SK-N-SH (cell line): ENCODE measurements at regions not wholly inside any gene's neighbourhood (a gene's known extent, or its start where the extent isn't known, plus 50 kb on each side); places are given as distances from the start of the nearest gene placed in this dataset.
"Not testable (repeated sequence)": the region's sequence is repeated elsewhere in the genome, so short reads cannot be mapped to it uniquely, and the experiment has no call there.

ENCODE experiments used
- CTCF ChIA-PET: fragments of 300-600, 350-600 bp; formaldehyde crosslinking; extraction: SDS; loops from one replicate; lab custom pipeline; 2021; lab: Yijun Ruan, JAX
- POLR2A ChIA-PET: fragments of 350-600 bp; sonication (Branson Sonifier 250); formaldehyde crosslinking; extraction: SDS; loops from one replicate; lab custom pipeline; 2020; ENCODE audit warnings: antibody characterized with exemption, inconsistent platforms; lab: Yijun Ruan, JAX
- DNase-seq: peaks from one replicate; pipeline ENCODE4 v3.0.0; 2012
- H2AFZ ChIP-seq: fragments of 200-600 bp; sonication (generic); 2 replicates; pipeline ENCODE4 v1.8.1; 2016; ENCODE audit warnings: antibody characterized with exemption, mild to moderate bottlenecking, low read depth
- H3F3A ChIP-seq: fragments of 200-600 bp; sonication (generic); replicated peaks from 2 replicates; pipeline ENCODE3; 2016; ENCODE audit warnings: antibody characterized with exemption, mild to moderate bottlenecking; ENCODE audit not compliant: insufficient read depth
- H3K27ac ChIP-seq, 2 experiments: fragments of 200-500 bp in 1 of 2; fragments of 200-600 bp in 1 of 2; sonication (Bioruptor generic) in 1 of 2; sonication (generic), shearing (Covaris generic) in 1 of 2; 2 replicates each; pipeline versions ENCODE4 v1.5.1 to v1.6.1; 2014 to 2016; ENCODE audit warnings: low read depth in 2 of 2, inconsistent platforms in 1 of 2, low read length in 1 of 2, mild to moderate bottlenecking in 1 of 2, mixed read lengths in 1 of 2
- H3K27me3 ChIP-seq: fragments of 200-600 bp; sonication (generic), shearing (Covaris generic); 2 replicates; pipeline ENCODE4 v1.6.1; 2016; ENCODE audit warnings: mixed run types; ENCODE audit not compliant: insufficient read depth
- H3K36me3 ChIP-seq, 2 experiments: fragments of 200-500 bp in 1 of 2; fragments of 200-600 bp in 1 of 2; sonication (Bioruptor generic) in 1 of 2; sonication (generic) in 1 of 2; replicated peaks in 1 of 2; 2 replicates each; pipeline versions ENCODE3 to v1.5.1; 2014 to 2016; ENCODE audit warnings: low read length in 1 of 2, mild to moderate bottlenecking in 1 of 2; ENCODE audit not compliant: insufficient read depth in 2 of 2, control insufficient read depth in 1 of 2
- H3K4me1 ChIP-seq, 2 experiments: fragments of 200-500 bp in 1 of 2; fragments of 200-600 bp in 1 of 2; sonication (Bioruptor generic) in 1 of 2; sonication (generic), shearing (Covaris generic) in 1 of 2; 2 replicates each; pipeline versions ENCODE4 v1.5.1 to v1.6.1; 2014 to 2016; ENCODE audit warnings: low read depth in 1 of 2, low read length in 1 of 2, mixed run types in 1 of 2; ENCODE audit not compliant: insufficient read depth in 2 of 2, control insufficient read depth in 1 of 2
- H3K4me2 ChIP-seq: fragments of 200-600 bp; sonication (generic), shearing (Covaris generic); 2 replicates; pipeline ENCODE4 v1.6.1; 2017; ENCODE audit warnings: mixed run types
- H3K4me3 ChIP-seq, 2 experiments: fragments of 200-500 bp in 1 of 2; fragments of 200-600 bp in 1 of 2; sonication (Bioruptor generic) in 1 of 2; sonication (generic), shearing (Covaris generic) in 1 of 2; 2 replicates each; pipeline versions ENCODE4 v1.5.1 to v1.8.1; 2014 to 2016; ENCODE audit warnings: low read depth in 2 of 2, inconsistent platforms in 1 of 2, low read length in 1 of 2, mild to moderate bottlenecking in 1 of 2, mixed read lengths in 1 of 2, moderate library complexity in 1 of 2
- H3K79me2 ChIP-seq: fragments of 200-600 bp; sonication (generic); 2 replicates; pipeline ENCODE4 v1.8.1; 2017; ENCODE audit warnings: mild to moderate bottlenecking; ENCODE audit not compliant: insufficient read depth
- H3K9ac ChIP-seq: fragments of 200-600 bp; sonication (generic); 2 replicates; pipeline ENCODE4 v1.6.1; 2017; ENCODE audit warnings: mixed run types
- H3K9me2 ChIP-seq: fragments of 200-600 bp; sonication (generic); 2 replicates; pipeline ENCODE4 v1.6.1; 2017; ENCODE audit warnings: mixed run types
- H3K9me3 ChIP-seq: fragments of 200-600 bp; sonication (generic); 2 replicates; pipeline ENCODE4 v1.6.1; 2017; ENCODE audit warnings: mixed run types, mild to moderate bottlenecking, moderate library complexity
- H4K20me1 ChIP-seq: fragments of 200-600 bp; sonication (generic); 2 replicates; pipeline ENCODE4 v1.6.1; 2017; ENCODE audit warnings: mild to moderate bottlenecking, mixed run types; ENCODE audit not compliant: insufficient read depth
- ELF1 ChIP-seq: IDR thresholded peaks from 2 replicates; pipeline ENCODE4 v1.4.0; 2012
- EP300 ChIP-seq, 2 experiments: IDR thresholded peaks; 2 replicates each; pipeline versions ENCODE4 v1.4.0 to v1.6.1; 2012; ENCODE audit warnings: borderline replicate concordance in 1 of 2, low read depth in 1 of 2, low read length in 1 of 2
- FOSL2 ChIP-seq: IDR thresholded peaks from 2 replicates; pipeline ENCODE4 v1.4.0; 2012; ENCODE audit warnings: low read depth, mild to moderate bottlenecking, moderate library complexity, borderline replicate concordance
- FOXJ3 ChIP-seq: sonication (generic); formaldehyde crosslinking; IDR thresholded peaks from 2 replicates; pipeline ENCODE4 v1.5.1; 2020; ENCODE audit warnings: mild to moderate bottlenecking, missing genetic modification reagents
- GATA2 ChIP-seq: sonication (generic); formaldehyde crosslinking; IDR thresholded peaks from 2 replicates; pipeline ENCODE4 v1.5.0; 2020; ENCODE audit warnings: mild to moderate bottlenecking, missing genetic modification reagents
- MEF2A ChIP-seq: IDR thresholded peaks from 2 replicates; pipeline ENCODE4 v1.4.0; 2012; ENCODE audit warnings: low read depth, borderline replicate concordance
- MXI1 ChIP-seq: IDR thresholded peaks from 2 replicates; pipeline ENCODE4 v1.6.1; 2012; ENCODE audit warnings: mild to moderate bottlenecking, low read depth, low read length, improper control_type of control experiment
- NFIC ChIP-seq: IDR thresholded peaks from 2 replicates; pipeline ENCODE4 v1.4.0; 2012; ENCODE audit warnings: borderline replicate concordance
- NRF1 ChIP-seq: IDR thresholded peaks from 2 replicates; pipeline ENCODE4 v1.6.1; 2012; ENCODE audit warnings: low read depth, mild to moderate bottlenecking, low read length
- RCOR1 ChIP-seq: fragments of 150-350 bp; IDR thresholded peaks from 2 replicates; pipeline ENCODE4 v1.6.1; 2017; ENCODE audit warnings: antibody characterized with exemption, low read length
- SIN3A ChIP-seq: IDR thresholded peaks from 2 replicates; pipeline ENCODE4 v1.6.1; 2012; ENCODE audit warnings: low read depth, mild to moderate bottlenecking, low read length, moderate library complexity, borderline replicate concordance
- SMC3 ChIP-seq: IDR thresholded peaks from 2 replicates; pipeline ENCODE4 v1.6.1; 2012; ENCODE audit warnings: low read depth, low read length, improper control_type of control experiment
- TAF1 ChIP-seq: IDR thresholded peaks from 2 replicates; pipeline ENCODE4 v1.6.1; 2012; ENCODE audit warnings: low read depth, mild to moderate bottlenecking, low read length, moderate library complexity, borderline replicate concordance
- TCF12 ChIP-seq: IDR thresholded peaks from 2 replicates; pipeline ENCODE4 v1.4.0; 2012
- TEAD4 ChIP-seq: IDR thresholded peaks from 2 replicates; pipeline ENCODE4 v1.4.0; 2012; ENCODE audit warnings: mild to moderate bottlenecking, borderline replicate concordance; ENCODE audit not compliant: insufficient read depth
- WGBS: methylation state at CpG from one replicate; pipeline ENCODE4 v1.1.6; 2017; ENCODE audit warnings: low lambda C conversion rate; 5-methylcytosine and 5-hydroxymethylcytosine counted together
- TF ChIP-seq, protein P1 (sequence below): IDR thresholded peaks from 2 replicates; pipeline ENCODE4 v1.4.0; 2012; ENCODE audit warnings: low read depth, borderline replicate concordance
- TF ChIP-seq, protein P2 (sequence below): fragments of 150-350 bp; IDR thresholded peaks from 2 replicates; pipeline ENCODE4 v1.6.1; 2017; ENCODE audit warnings: antibody characterized with exemption, low read length, low read depth, borderline replicate concordance
- TF ChIP-seq, protein P3 (sequence below): fragments of 200-600 bp; sonication (generic); IDR thresholded peaks from 2 replicates; pipeline ENCODE4 v1.6.1; 2017; ENCODE audit warnings: antibody characterized with exemption, mild to moderate bottlenecking, moderate library complexity

DNA sequence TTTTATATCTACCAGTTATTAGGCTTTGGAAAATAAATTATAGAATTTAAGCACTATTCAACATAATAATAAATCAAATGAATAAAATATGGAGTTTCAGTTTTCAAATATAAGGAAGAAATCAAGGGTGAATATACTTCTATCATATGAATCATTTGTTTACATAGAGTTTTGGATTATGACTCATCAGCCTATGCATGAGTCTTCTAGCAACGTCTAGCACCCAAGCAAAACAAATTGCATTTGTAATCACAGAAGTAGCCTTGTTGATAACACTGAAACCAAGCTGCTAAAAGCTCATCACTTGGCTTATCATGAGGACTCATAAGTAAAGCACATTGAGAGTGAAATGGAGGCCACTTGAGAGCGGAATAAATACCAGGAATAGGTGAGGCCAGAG is 434.6 kb downstream of the PCDH11X start:
- Histone ChIP-seq H3K4me1 (no peaks in the 10 kb centered on the region), H3F3A (no peaks in the 10 kb centered on the region), H3K27ac (no peak overlapping the region), H3K9me2 (no peaks in the 10 kb centered on the region), H3K9ac (no peak overlapping the region), H3K9me3 (no peaks in the 10 kb centered on the region), H3K79me2 (no peaks in the 10 kb centered on the region), H3K4me2 (no peak overlapping the region), H3K4me3 (no peak overlapping the region), H4K20me1 (no peaks in the 10 kb centered on the region), H2AFZ (no peak overlapping the region), H3K27me3 (no peaks in the 10 kb centered on the region), H3K36me3 (no peaks in the 10 kb centered on the region)
- 6% methylated on average over 2 of the region's 2 CpGs for WGBS
- no peak for TF ChIP-seq MEF2A
- TF ChIP-seq FOSL2, result no peak
- TF ChIP-seq TEAD4, result no peak
- TF ChIP-seq GATA2 (CRISPR knock-in tag), result no peak
- no peak for TF ChIP-seq TAF1
- TF ChIP-seq SIN3A, result no peak
- TF ChIP-seq TCF12, result no peak
- no peak for TF ChIP-seq FOXJ3 (CRISPR knock-in tag)
- TF ChIP-seq ELF1, result no peak
- no peak for TF ChIP-seq SMC3
- no peak for TF ChIP-seq MXI1
- TF ChIP-seq, protein P1, sequence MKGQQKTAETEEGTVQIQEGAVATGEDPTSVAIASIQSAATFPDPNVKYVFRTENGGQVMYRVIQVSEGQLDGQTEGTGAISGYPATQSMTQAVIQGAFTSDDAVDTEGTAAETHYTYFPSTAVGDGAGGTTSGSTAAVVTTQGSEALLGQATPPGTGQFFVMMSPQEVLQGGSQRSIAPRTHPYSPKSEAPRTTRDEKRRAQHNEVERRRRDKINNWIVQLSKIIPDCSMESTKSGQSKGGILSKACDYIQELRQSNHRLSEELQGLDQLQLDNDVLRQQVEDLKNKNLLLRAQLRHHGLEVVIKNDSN, result no peak
- no peak for TF ChIP-seq RCOR1
- TF ChIP-seq NRF1, result no peak
- ChIA-PET POLR2A (no interaction called here), CTCF (no interaction called here)
- no peak for DNase-seq

DNA sequence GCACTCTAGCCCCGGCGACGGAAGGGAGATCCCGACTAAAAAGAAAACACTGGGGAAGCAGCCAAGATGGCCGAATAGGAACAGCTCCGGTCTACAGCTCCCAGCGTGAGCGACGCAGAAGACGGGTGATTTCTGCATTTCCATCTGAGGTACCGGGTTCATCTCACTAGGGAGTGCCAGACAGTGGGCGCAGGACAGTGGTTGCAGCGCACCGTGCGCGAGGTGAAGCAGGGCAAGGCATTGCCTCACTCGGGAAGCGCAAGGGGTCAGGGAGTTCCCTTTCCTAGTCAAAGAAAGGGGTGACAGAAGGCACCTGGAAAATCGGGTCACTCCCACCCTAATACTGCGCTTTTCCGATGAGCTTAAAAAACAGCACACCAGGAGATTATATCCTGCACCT is 435.8 kb downstream of the PCDH11X start:
- H2AFZ ChIP-seq, H3K9me3 ChIP-seq, H3K4me2 ChIP-seq, H3K4me3 ChIP-seq, H3K27me3 ChIP-seq, H3K4me1 ChIP-seq, H3K36me3 ChIP-seq, H3K9me2 ChIP-seq, POLR2A ChIA-PET, H3K27ac ChIP-seq, H3F3A ChIP-seq, H3K9ac ChIP-seq, H4K20me1 ChIP-seq, CTCF ChIA-PET, DNase-seq, H3K79me2 ChIP-seq: not testable (repeated sequence)
- 21% methylated on average over 18 of the region's 21 CpGs for WGBS

DNA sequence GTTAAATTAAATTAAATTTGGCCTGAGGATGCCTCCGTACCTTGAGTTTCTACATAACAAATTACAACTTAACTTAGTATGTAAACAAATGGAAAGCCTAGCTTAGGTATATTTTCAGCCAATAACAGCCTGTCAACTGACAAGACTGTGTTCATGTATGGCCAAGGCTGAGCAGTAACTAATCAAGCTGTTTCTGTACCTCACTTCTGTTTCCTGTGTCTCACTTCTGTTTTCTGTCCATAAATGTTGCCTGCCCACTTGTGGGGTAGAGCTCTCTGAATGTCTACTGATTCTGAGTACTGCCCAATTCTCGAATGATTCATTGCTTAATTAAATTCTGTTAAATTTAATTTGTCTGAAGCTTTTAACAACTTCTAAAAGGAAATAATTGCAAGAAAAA is 445.2 kb downstream of the PCDH11X start:
- Histone ChIP-seq H3K27me3 (no peaks in the 10 kb centered on the region), H4K20me1 (no peaks in the 10 kb centered on the region), H3K9me3 (no peaks in the 10 kb centered on the region), H3K4me2 (no peak overlapping the region), H2AFZ (no peak overlapping the region), H3K36me3 (no peaks in the 10 kb centered on the region), H3K4me3 (no peak overlapping the region), H3K79me2 (no peaks in the 10 kb centered on the region), H3K27ac (no peak overlapping the region), H3K4me1 (no peaks in the 10 kb centered on the region), H3K9ac (no peak overlapping the region), H3K9me2 (no peaks in the 10 kb centered on the region), H3F3A (no peaks in the 10 kb centered on the region)
- ChIA-PET CTCF (interaction anchor here (0.7 kb wide), 1 partner anchor 9 kb away, joined by 3 read pairs; no protein-coding TSS in a partner anchor), POLR2A (no interaction called here)
- no peak for DNase-seq
- WGBS, result 0% methylated on average over 2 of the region's 2 CpGs
- TF ChIP-seq, protein P2, sequence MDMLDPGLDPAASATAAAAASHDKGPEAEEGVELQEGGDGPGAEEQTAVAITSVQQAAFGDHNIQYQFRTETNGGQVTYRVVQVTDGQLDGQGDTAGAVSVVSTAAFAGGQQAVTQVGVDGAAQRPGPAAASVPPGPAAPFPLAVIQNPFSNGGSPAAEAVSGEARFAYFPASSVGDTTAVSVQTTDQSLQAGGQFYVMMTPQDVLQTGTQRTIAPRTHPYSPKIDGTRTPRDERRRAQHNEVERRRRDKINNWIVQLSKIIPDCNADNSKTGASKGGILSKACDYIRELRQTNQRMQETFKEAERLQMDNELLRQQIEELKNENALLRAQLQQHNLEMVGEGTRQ, result no peak
- TF ChIP-seq NFIC (no peak), EP300 (IDR thresholded peaks at IDR 0.05; ENCODE audit: borderline replicate concordance in 1 of 2, low read depth in 1 of 2, low read length in 1 of 2) (no peak)
- TF ChIP-seq, protein P3, sequence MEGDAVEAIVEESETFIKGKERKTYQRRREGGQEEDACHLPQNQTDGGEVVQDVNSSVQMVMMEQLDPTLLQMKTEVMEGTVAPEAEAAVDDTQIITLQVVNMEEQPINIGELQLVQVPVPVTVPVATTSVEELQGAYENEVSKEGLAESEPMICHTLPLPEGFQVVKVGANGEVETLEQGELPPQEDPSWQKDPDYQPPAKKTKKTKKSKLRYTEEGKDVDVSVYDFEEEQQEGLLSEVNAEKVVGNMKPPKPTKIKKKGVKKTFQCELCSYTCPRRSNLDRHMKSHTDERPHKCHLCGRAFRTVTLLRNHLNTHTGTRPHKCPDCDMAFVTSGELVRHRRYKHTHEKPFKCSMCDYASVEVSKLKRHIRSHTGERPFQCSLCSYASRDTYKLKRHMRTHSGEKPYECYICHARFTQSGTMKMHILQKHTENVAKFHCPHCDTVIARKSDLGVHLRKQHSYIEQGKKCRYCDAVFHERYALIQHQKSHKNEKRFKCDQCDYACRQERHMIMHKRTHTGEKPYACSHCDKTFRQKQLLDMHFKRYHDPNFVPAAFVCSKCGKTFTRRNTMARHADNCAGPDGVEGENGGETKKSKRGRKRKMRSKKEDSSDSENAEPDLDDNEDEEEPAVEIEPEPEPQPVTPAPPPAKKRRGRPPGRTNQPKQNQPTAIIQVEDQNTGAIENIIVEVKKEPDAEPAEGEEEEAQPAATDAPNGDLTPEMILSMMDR, result no peak
